ENCODE measurements at regions not wholly inside any gene's neighbourhood (a gene's known extent, or its start where the extent isn't known, plus 50 kb on each side); places are given as distances from the start of the nearest gene placed in this dataset.

GRCh38 chr13:72523593-72523992 lies 203.8 kb downstream of the MZT1 start:
- Histone ChIP-seq H3K27me3 (ENCODE audit: insufficient read depth, low read length) (no peaks in the 10 kb centered on the region), H3K4me1 (ENCODE audit: insufficient read depth, low read length) (no peaks in the 10 kb centered on the region), H3K4me3 (ENCODE audit: low read length) (no peak overlapping the region), H3K9me3 (ENCODE audit: low read depth, low read length) (no peaks in the 10 kb centered on the region)

DNA sequence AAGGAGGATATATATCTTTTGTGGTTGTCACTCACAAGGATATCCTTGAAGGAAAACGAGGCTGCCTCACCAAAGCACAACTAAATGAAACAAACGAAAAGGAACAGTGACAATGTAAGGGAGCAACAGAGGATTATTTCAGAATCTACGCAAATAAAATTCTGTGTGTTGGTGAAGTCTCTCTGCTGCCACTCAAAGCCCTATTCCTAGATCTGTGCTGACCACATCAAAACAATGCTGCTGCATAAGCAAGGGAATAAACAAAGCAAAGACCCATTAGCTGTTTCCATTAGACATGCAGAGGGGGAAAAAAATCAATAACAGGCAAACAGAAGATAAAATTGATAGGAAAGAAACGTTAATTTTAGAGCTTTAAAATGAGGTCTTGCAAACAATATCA lies 204.4 kb downstream of the MZT1 start:
- Histone ChIP-seq H3K4me1 (ENCODE audit: insufficient read depth, low read length) (no peaks in the 10 kb centered on the region), H3K27me3 (ENCODE audit: insufficient read depth, low read length) (no peaks in the 10 kb centered on the region), H3K4me3 (ENCODE audit: low read length) (no peak overlapping the region), H3K9me3 (ENCODE audit: low read depth, low read length) (no peaks in the 10 kb centered on the region)

- Histone ChIP-seq H3K27me3 (ENCODE audit: insufficient read depth, low read length) (no peaks in the 10 kb centered on the region), H3K9me3 (ENCODE audit: low read depth, low read length) (no peaks in the 10 kb centered on the region), H3K4me1 (ENCODE audit: insufficient read depth, low read length) (no peaks in the 10 kb centered on the region)
These were observed 205.3 kb downstream of the MZT1 start for GRCh38 chr13:72521940-72522661.

GRCh38 chr13:72514146-72514545 lies 213.3 kb downstream of the MZT1 start:
- Histone ChIP-seq H3K4me3 (ENCODE audit: low read length) (no peak overlapping the region), H3K4me1 (ENCODE audit: insufficient read depth, low read length) (no peaks in the 10 kb centered on the region), H3K9me3 (ENCODE audit: low read depth, low read length) (no peaks in the 10 kb centered on the region), H3K27me3 (ENCODE audit: insufficient read depth, low read length) (no peaks in the 10 kb centered on the region)

More at GRCh38 chr13:72521940-72522661, 205.3 kb downstream of the MZT1 start:
- H3K4me3 ChIP-seq (ENCODE audit: low read length), result no peak overlapping the region

- Histone ChIP-seq H3K4me1 (ENCODE audit: insufficient read depth, low read length) (no peaks in the 10 kb centered on the region), H3K4me3 (ENCODE audit: low read length) (no peak overlapping the region), H3K27me3 (ENCODE audit: insufficient read depth, low read length) (no peaks in the 10 kb centered on the region), H3K9me3 (ENCODE audit: low read depth, low read length) (no peaks in the 10 kb centered on the region)
These were observed 219.0 kb downstream of the MZT1 start for GRCh38 chr13:72508392-72508791.

DNA sequence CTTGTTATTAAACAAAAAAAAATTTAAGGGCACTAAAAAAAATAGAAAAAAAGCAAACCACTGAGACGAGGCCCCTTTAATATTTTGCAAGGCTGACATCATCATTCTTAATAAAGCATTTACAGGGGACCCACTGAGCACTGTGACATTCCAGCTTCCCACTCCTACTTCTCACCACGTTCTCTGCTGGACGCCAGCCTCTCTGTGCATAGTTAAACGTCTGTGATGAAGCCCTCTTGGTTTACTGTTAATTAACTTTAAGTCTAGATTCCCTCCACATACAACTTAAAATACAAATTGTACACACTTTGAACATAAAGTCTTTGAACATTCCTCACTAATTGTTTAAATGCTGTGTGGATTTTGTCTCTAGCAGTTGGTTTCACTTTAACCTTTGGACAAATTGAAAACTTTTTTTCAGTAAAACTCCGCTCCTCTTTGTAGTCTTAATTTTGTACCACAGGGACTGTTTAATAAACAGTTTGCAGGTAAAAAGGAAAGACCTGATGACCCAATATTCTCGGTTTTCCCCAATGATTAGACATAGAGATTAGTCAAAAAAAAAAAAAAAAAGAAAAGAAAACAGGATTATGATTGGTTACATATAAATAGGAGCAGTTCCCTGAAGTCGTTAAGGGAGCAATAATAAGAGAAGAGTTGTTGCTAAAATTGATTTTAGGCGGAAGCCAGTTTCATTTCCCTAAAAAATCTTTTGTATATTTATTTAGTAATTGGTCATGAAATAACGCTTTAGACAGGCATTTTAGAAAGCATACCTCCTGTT lies 219.8 kb downstream of the MZT1 start:
- Histone ChIP-seq H3K9me3 (ENCODE audit: low read depth, low read length) (no peaks in the 10 kb centered on the region), H3K27me3 (ENCODE audit: insufficient read depth, low read length) (no peaks in the 10 kb centered on the region), H3K4me3 (ENCODE audit: low read length) (no peak overlapping the region), H3K4me1 (ENCODE audit: insufficient read depth, low read length) (no peaks in the 10 kb centered on the region)

GRCh38 chr13:72506706-72507105 lies 220.7 kb downstream of the MZT1 start:
- Histone ChIP-seq H3K4me3 (ENCODE audit: low read length) (no peak overlapping the region), H3K27me3 (ENCODE audit: insufficient read depth, low read length) (no peaks in the 10 kb centered on the region), H3K4me1 (ENCODE audit: insufficient read depth, low read length) (no peaks in the 10 kb centered on the region), H3K9me3 (ENCODE audit: low read depth, low read length) (no peaks in the 10 kb centered on the region)

DNA sequence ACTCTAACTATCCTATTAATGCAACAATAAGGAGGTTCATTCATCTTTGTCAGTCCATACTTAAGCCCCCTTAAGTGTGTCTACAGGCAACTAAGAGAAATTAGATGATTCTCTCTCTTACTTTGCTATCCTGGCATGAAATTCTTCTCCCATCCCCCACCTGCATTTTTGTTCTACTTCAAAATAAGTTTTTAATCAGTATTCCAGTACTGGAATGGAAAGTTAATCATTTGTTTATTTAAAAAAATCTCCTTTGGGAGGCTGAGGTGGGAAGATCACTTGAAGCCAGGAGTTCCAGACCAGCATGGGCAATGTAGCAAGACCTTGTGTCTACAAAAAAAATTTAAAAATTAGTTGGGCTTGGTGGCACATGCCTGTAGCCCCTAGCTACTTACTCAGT lies 222.1 kb downstream of the MZT1 start:
- H3K27me3 ChIP-seq (ENCODE audit: insufficient read depth, low read length), result no peaks in the 10 kb centered on the region
- no peak overlapping the region for H3K4me3 ChIP-seq (ENCODE audit: low read length)
- no peaks in the 10 kb centered on the region for H3K9me3 ChIP-seq (ENCODE audit: low read depth, low read length)
- H3K4me1 ChIP-seq (ENCODE audit: insufficient read depth, low read length), result no peaks in the 10 kb centered on the region

DNA sequence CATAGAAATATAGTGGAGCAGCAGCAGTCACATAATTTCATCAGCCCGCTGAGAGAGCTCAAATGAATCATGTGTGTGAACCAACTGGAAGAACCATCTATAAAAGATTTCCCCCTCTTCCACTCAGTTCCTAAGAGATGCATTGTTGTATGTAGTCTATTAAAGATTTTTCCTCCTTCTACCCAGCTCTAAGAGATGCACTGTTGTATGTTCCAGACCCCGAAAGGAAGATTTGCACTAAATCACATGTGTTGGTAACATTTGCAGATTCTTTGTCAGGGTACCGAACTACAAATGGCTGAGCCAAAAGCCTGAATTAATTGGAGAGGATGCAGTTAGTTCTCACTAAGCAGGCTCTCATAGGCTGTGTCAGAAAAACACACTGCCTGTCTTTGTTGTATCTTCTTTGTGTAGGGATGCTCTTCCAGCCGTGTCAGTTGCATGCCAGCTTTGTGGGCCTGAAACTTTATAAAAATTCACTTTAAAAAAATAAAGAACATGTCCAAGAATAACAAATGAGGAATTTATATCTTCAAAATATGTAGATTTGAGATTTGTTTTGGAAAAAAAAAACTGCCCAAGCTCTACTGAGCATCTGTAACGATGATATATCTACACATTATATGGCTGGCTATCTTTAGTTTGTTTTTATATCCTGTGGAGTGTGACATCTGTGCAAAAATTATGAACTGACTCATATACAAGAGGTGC lies 223.1 kb downstream of the MZT1 start:
- Histone ChIP-seq H3K9me3 (ENCODE audit: low read depth, low read length) (no peaks in the 10 kb centered on the region), H3K4me1 (ENCODE audit: insufficient read depth, low read length) (no peaks in the 10 kb centered on the region), H3K27me3 (ENCODE audit: insufficient read depth, low read length) (no peaks in the 10 kb centered on the region), H3K4me3 (ENCODE audit: low read length) (no peak overlapping the region)

DNA sequence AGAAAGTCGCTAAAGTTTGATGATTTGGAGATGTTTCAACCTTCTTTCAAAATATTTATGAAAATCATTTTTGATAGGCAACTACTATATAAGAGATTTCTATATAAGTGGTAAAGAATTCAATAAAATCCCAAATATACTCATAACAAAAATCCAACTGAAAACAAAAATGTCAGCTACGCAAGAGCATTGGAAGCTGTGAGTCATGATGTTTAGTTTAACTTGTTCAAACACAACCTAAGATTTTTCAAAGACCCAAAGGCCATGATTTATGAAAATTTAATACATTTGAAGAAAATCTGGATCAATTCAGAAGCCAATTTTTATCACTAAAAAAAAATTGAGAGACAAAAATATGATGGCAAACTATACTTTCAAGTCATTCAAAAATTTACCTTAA lies 226.6 kb downstream of the MZT1 start:
- H3K4me1 ChIP-seq (ENCODE audit: insufficient read depth, low read length), result no peaks in the 10 kb centered on the region
- no peak overlapping the region for H3K4me3 ChIP-seq (ENCODE audit: low read length)
- no peaks in the 10 kb centered on the region for H3K9me3 ChIP-seq (ENCODE audit: low read depth, low read length)
- H3K27me3 ChIP-seq (ENCODE audit: insufficient read depth, low read length), result no peaks in the 10 kb centered on the region

GRCh38 chr13:72495681-72496080 lies 231.7 kb downstream of the MZT1 start:
- Histone ChIP-seq H3K9me3 (ENCODE audit: low read depth, low read length) (no peaks in the 10 kb centered on the region), H3K4me3 (ENCODE audit: low read length) (no peak overlapping the region), H3K27me3 (ENCODE audit: insufficient read depth, low read length) (no peaks in the 10 kb centered on the region), H3K4me1 (ENCODE audit: insufficient read depth, low read length) (no peaks in the 10 kb centered on the region)

DNA sequence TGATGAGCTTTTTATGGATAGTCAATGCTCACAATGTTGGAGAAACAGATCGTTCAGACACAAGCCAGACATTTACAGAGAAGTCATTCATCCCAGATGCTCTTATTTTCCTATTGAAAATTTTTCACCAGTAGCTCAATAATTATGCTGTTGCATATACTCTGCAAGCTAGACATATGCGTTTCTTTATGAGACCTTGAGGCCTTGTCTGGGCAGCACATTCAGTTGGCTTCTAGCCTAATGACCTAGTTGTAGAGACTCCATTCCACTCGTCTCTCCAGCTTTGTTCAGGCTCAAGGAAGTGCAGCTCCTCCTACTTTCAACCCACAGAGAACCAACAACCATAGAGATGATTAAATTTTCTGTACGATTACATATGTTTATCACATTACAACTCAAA lies 237.7 kb downstream of the MZT1 start:
- Histone ChIP-seq H3K27me3 (ENCODE audit: insufficient read depth, low read length) (no peaks in the 10 kb centered on the region), H3K4me1 (ENCODE audit: insufficient read depth, low read length) (no peaks in the 10 kb centered on the region), H3K4me3 (ENCODE audit: low read length) (no peak overlapping the region), H3K9me3 (ENCODE audit: low read depth, low read length) (no peaks in the 10 kb centered on the region)

GRCh38 chr13:72473321-72473720 lies 254.1 kb downstream of the MZT1 start:
- peaks cover 4% of the 10 kb centered on the region for H3K9me3 ChIP-seq (ENCODE audit: low read depth, low read length)
- no peak overlapping the region for H3K4me3 ChIP-seq (ENCODE audit: low read length)
- H3K4me1 ChIP-seq (ENCODE audit: insufficient read depth, low read length), result no peaks in the 10 kb centered on the region
- H3K27me3 ChIP-seq (ENCODE audit: insufficient read depth, low read length), result no peaks in the 10 kb centered on the region

DNA sequence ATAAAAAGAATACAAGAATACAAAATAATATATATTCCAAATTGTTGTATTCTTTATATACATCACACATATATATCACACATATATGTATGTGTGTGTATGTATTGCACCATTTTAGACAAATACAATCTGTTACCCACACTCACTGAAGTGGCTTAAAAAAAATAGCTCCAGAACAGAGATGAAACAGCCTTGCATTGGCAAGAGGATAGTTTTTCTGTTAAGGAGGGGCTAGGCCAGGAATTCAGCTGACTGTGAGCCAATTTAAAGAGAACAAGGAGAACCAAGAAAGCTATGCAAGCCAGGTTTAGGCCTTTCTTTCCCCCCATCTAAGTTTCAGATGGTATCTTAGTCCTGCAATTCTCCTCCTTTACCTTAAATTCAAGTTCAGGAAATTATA lies 257.5 kb downstream of the MZT1 start:
- H3K27me3 ChIP-seq (ENCODE audit: insufficient read depth, low read length), result no peaks in the 10 kb centered on the region
- no peaks in the 10 kb centered on the region for H3K4me1 ChIP-seq (ENCODE audit: insufficient read depth, low read length)
- no peak overlapping the region for H3K4me3 ChIP-seq (ENCODE audit: low read length)
- H3K9me3 ChIP-seq (ENCODE audit: low read depth, low read length), result no peaks in the 10 kb centered on the region

DNA sequence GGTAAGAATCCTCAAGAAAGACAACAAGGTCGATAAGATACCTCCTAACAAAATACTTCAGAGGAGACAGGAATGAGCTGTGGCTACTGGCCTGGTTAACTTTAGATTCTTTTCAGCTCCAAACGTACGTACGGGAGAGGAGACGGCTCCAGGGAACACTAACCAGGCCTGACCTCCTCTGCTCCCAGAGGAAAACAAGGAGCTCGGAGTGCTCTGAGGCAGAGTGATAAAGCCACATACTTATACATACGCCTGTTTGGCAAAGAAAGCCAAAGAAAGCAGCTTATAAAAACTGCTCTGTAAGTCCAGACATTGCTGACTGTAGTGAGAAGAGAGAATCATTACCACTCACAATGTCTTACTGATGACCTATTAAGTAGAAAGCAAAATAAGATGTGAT lies 263.9 kb downstream of the MZT1 start:
- H3K27me3 ChIP-seq (ENCODE audit: insufficient read depth, low read length), result no peaks in the 10 kb centered on the region
- no peaks in the 10 kb centered on the region for H3K9me3 ChIP-seq (ENCODE audit: low read depth, low read length)
- no peaks in the 10 kb centered on the region for H3K4me1 ChIP-seq (ENCODE audit: insufficient read depth, low read length)
- no peak overlapping the region for H3K4me3 ChIP-seq (ENCODE audit: low read length)
